CD14-positive monocyte (primary cell): ENCODE measurements at regions not wholly inside any gene's neighbourhood (a gene's known extent, or its start where the extent isn't known, plus 50 kb on each side); places are given as distances from the start of the nearest gene placed in this dataset.

Experiments used
- DNase-seq, 3 donors: peaks; one replicate each; pipeline ENCODE4 v3.0.0-alpha.2; 2011 to 2022
- H2AFZ ChIP-seq: 2 replicates; pipeline ENCODE4 v1.6.0; 2012; ENCODE audit warnings: mild to moderate bottlenecking, low read depth, low read length, inconsistent platforms; ENCODE audit not compliant: insufficient read depth, poor library complexity, severe bottlenecking
- H3K27ac ChIP-seq, 2 donors: 1 replicate in 1 of 2; 2 replicates in 1 of 2; pipeline ENCODE4 v1.5.1; 2012 to 2013; ENCODE audit warnings: low read length in 2 of 2, control low read depth in 1 of 2, inconsistent platforms in 1 of 2, low read depth in 1 of 2, mild to moderate bottlenecking in 1 of 2
- H3K27me3 ChIP-seq, 2 donors: one replicate each; pipeline versions ENCODE4 v1.6.0 to v1.6.1; 2011 to 2013; ENCODE audit warnings: low read length in 2 of 2; ENCODE audit not compliant: control insufficient read depth in 2 of 2, insufficient read depth in 2 of 2
- H3K36me3 ChIP-seq, 2 donors: replicated peaks in 1 of 2; 1 replicate in 1 of 2; 2 replicates in 1 of 2; pipeline versions ENCODE4 v1.5.1 to v1.6.1; 2012 to 2013; ENCODE audit warnings: low read length in 2 of 2, control low read depth in 1 of 2, inconsistent platforms in 1 of 2, mild to moderate bottlenecking in 1 of 2; ENCODE audit not compliant: insufficient read depth in 2 of 2, control insufficient read depth in 1 of 2
- H3K4me1 ChIP-seq, 2 donors: 1 replicate in 1 of 2; 2 replicates in 1 of 2; pipeline versions ENCODE4 v1.5.1 to v1.6.1; 2012 to 2013; ENCODE audit warnings: low read length in 2 of 2, control low read depth in 1 of 2, inconsistent platforms in 1 of 2, mild to moderate bottlenecking in 1 of 2, moderate library complexity in 1 of 2; ENCODE audit not compliant: insufficient read depth in 2 of 2, control insufficient read depth in 1 of 2
- H3K4me2 ChIP-seq: replicated peaks from 2 replicates; pipeline ENCODE3; 2012; ENCODE audit warnings: low read length, moderate library complexity, mild to moderate bottlenecking; ENCODE audit not compliant: poor library complexity, severe bottlenecking; ENCODE audit errors: extremely low read depth
- H3K4me3 ChIP-seq, 3 experiments: fragments of 200-600 bp in 1 of 3; sonication (generic) in 1 of 3; replicated peaks in 1 of 3; 1 replicate in 2 of 3; 2 replicates in 1 of 3; pipeline ENCODE4 v1.5.1; 2011 to 2013; ENCODE audit warnings: low read length in 3 of 3, mild to moderate bottlenecking in 3 of 3, control low read depth in 2 of 3, low read depth in 2 of 3, inconsistent platforms in 1 of 3, moderate library complexity in 1 of 3
- H3K79me2 ChIP-seq: 2 replicates; pipeline ENCODE4 v1.6.0; 2012; ENCODE audit warnings: mild to moderate bottlenecking, control low read depth, inconsistent platforms, low read length, moderate library complexity; ENCODE audit not compliant: insufficient read depth
- H3K9ac ChIP-seq: 2 replicates; pipeline ENCODE4 v1.6.0; 2017; ENCODE audit warnings: low read length, mild to moderate bottlenecking; ENCODE audit not compliant: insufficient read depth, poor library complexity, severe bottlenecking
- H3K9me3 ChIP-seq, 2 donors: replicated peaks in 1 of 2; 1 replicate in 1 of 2; 2 replicates in 1 of 2; pipeline versions ENCODE4 v1.5.1 to v1.6.1; 2012 to 2013; ENCODE audit warnings: low read length in 2 of 2, control low read depth in 1 of 2; ENCODE audit not compliant: control insufficient read depth in 1 of 2, insufficient read depth in 1 of 2
- H4K20me1 ChIP-seq: 2 replicates; pipeline ENCODE4 v1.6.0; 2012; ENCODE audit warnings: mild to moderate bottlenecking, low read length, control low read depth, moderate library complexity; ENCODE audit not compliant: insufficient read depth
- H3K27ac Mint-ChIP-seq, 7 donors: one replicate each; pipeline ENCODE4 v1.8.0; 2020; ENCODE audit warnings: mild to moderate bottlenecking in 7 of 7, mixed read lengths in 7 of 7, moderate library complexity in 6 of 7, inconsistent platforms in 2 of 7
- H3K27me3 Mint-ChIP-seq, 3 donors: one replicate each; pipeline ENCODE4 v1.8.0; 2021 to 2022; ENCODE audit warnings: low read depth in 3 of 3, mild to moderate bottlenecking in 3 of 3, mixed read lengths in 3 of 3, moderate library complexity in 3 of 3, inconsistent platforms in 1 of 3
- H3K36me3 Mint-ChIP-seq, 2 donors: one replicate each; pipeline ENCODE4 v1.8.0; 2020; ENCODE audit warnings: mixed read lengths in 2 of 2, inconsistent platforms in 1 of 2, mild to moderate bottlenecking in 1 of 2
- H3K4me1 Mint-ChIP-seq: one replicate; pipeline ENCODE4 v1.8.0; 2020; ENCODE audit warnings: mild to moderate bottlenecking, mixed read lengths
- H3K4me3 Mint-ChIP-seq, 2 donors: one replicate each; pipeline ENCODE4 v1.8.0; 2020; ENCODE audit warnings: mild to moderate bottlenecking in 2 of 2, mixed read lengths in 2 of 2, moderate library complexity in 1 of 2
- H3K9me3 Mint-ChIP-seq, 7 donors: one replicate each; pipeline ENCODE4 v1.8.0; 2020 to 2022; ENCODE audit warnings: mixed read lengths in 7 of 7, mild to moderate bottlenecking in 6 of 7, moderate library complexity in 6 of 7, inconsistent platforms in 2 of 7
- WGBS: methylation state at CpG from one replicate; pipeline ENCODE4 v1.1.5; 2013; ENCODE audit warnings: missing lambda C conversion rate; ENCODE audit not compliant: insufficient coverage; 5-methylcytosine and 5-hydroxymethylcytosine counted together
- intact Hi-C, 2 donors: fragments of 100-400 bp; cut with micrococcal nuclease; formaldehyde crosslinking; loops; one replicate each; pipeline versions ENCODE4 v1.15.0 to v1.15.1; 2023
- TF ChIP-seq, protein P1 (sequence below): fragments of 200-600 bp; IDR thresholded peaks from one replicate; pipeline ENCODE4 v1.8.0; 2022; ENCODE audit warnings: antibody characterized with exemption, mild to moderate bottlenecking

DNA sequence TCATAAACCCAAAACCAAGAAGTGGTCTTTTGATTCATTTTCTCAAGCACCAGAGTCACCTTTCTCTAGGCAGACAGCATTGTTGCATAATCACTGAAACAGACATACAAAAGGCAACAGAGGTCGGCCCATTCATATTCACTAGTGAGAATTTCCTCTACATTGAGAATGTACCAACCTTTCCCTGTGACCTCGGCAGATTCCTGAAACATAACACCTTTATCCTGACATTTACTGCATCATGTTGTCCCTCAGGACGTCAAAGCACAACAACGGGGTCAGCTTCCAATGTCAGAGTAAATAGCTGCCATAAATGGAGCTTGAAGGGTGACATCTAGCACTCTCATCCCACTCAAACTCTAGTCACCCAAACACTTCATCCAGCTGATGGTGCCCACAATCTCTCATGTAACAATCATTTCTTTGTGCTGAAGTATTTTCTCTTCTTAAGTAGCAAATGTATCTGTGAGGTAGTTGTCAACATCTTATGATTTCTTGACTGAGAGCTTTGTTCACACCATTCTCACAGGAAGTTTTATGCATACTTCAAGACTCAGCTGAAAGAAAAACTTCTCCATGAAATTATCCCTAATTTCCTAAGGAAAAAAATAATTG is 802.6 kb upstream of the CHAC2 start:
- H3K79me2 ChIP-seq, result no peaks in the 10 kb centered on the region
- H2AFZ ChIP-seq, result no peak overlapping the region
- WGBS, result 76% methylated on average over 4 of the region's 4 CpGs
- intact Hi-C loops, result no loop called here
- Mint-ChIP-seq H3K4me3 (no peak overlapping the region), H3K4me1 (no peaks in the 10 kb centered on the region), H3K27me3 (no peaks in the 10 kb centered on the region), H3K9me3 (peaks cover 0 to 7% (median 0%) of the 10 kb centered on the region in 7 donors), H3K36me3 (no peaks in the 10 kb centered on the region), H3K27ac (no peak overlapping the region)
- no peaks in the 10 kb centered on the region for H3K4me1 ChIP-seq
- no peaks in the 10 kb centered on the region for H3K27me3 ChIP-seq
- H3K4me3 ChIP-seq, result no peak overlapping the region
- TF ChIP-seq, protein P1, sequence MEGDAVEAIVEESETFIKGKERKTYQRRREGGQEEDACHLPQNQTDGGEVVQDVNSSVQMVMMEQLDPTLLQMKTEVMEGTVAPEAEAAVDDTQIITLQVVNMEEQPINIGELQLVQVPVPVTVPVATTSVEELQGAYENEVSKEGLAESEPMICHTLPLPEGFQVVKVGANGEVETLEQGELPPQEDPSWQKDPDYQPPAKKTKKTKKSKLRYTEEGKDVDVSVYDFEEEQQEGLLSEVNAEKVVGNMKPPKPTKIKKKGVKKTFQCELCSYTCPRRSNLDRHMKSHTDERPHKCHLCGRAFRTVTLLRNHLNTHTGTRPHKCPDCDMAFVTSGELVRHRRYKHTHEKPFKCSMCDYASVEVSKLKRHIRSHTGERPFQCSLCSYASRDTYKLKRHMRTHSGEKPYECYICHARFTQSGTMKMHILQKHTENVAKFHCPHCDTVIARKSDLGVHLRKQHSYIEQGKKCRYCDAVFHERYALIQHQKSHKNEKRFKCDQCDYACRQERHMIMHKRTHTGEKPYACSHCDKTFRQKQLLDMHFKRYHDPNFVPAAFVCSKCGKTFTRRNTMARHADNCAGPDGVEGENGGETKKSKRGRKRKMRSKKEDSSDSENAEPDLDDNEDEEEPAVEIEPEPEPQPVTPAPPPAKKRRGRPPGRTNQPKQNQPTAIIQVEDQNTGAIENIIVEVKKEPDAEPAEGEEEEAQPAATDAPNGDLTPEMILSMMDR, result no peak
- no peaks in the 10 kb centered on the region for H4K20me1 ChIP-seq
- no peak for DNase-seq
- no peaks in the 10 kb centered on the region for H3K36me3 ChIP-seq
- no peak overlapping the region for H3K4me2 ChIP-seq
- no peaks in the 10 kb centered on the region for H3K9me3 ChIP-seq
- no peak overlapping the region for H3K27ac ChIP-seq
- no peak overlapping the region for H3K9ac ChIP-seq

DNA sequence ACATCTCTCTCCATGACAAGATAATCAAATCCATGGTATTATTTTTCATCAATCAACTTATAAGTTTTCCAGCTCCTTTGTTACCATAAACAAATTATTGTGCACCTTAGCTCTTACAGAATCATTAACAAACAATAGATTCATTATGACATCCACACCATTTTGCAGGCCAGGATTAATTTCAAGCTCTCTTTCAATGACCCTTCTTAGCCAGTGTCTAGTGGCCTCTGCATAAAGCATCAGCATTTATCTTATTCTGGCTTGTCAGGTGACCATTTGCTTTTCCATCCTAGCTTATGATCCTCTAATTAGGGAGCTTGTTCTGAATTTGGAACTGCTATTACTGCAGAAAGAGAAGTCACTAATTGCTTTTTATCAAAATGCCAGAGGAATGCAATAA is 806.2 kb upstream of the CHAC2 start:
- H2AFZ ChIP-seq, result no peak overlapping the region
- intact Hi-C loops, result no loop called here
- H3K27me3 ChIP-seq, result no peaks in the 10 kb centered on the region
- Mint-ChIP-seq H3K4me1 (no peaks in the 10 kb centered on the region), H3K36me3 (no peaks in the 10 kb centered on the region), H3K27ac (no peak overlapping the region), H3K4me3 (no peak overlapping the region), H3K9me3 (peaks cover 0 to 10% (median 0%) of the 10 kb centered on the region in 7 donors), H3K27me3 (no peaks in the 10 kb centered on the region)
- no peaks in the 10 kb centered on the region for H3K79me2 ChIP-seq
- TF ChIP-seq, protein P1, result no peak
- H3K36me3 ChIP-seq, result no peaks in the 10 kb centered on the region
- no peaks in the 10 kb centered on the region for H3K9me3 ChIP-seq
- no peak overlapping the region for H3K27ac ChIP-seq
- no peak for DNase-seq
- H3K4me1 ChIP-seq, result no peaks in the 10 kb centered on the region
- H4K20me1 ChIP-seq, result no peaks in the 10 kb centered on the region
- no peak overlapping the region for H3K4me3 ChIP-seq
- H3K9ac ChIP-seq, result no peak overlapping the region
- H3K4me2 ChIP-seq, result no peak overlapping the region
